ENCODE measurements at regions not wholly inside any gene's neighbourhood (a gene's known extent, or its start where the extent isn't known, plus 50 kb on each side); places are given as distances from the start of the nearest gene placed in this dataset.

DNA sequence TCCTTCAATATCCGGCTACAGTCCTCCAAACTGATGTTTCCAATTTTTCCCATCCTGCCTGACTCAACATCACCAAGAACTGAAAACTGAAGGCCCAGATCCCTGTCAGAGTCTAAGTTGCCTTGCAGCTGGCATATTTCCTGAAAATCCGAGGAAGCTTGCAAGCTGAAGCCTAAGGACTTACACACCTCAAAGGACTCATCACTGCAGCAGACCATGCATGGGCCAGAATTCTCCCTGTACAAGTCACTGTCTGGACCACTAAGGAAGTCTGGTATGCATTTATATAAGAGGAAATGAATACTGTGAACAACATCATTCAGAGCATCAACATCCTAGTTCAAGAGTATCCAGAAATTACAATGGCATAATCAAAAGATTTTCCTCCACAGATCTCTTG is 548.8 kb upstream of the MDFIC2 start:
- TF ChIP-seq, protein P1, sequence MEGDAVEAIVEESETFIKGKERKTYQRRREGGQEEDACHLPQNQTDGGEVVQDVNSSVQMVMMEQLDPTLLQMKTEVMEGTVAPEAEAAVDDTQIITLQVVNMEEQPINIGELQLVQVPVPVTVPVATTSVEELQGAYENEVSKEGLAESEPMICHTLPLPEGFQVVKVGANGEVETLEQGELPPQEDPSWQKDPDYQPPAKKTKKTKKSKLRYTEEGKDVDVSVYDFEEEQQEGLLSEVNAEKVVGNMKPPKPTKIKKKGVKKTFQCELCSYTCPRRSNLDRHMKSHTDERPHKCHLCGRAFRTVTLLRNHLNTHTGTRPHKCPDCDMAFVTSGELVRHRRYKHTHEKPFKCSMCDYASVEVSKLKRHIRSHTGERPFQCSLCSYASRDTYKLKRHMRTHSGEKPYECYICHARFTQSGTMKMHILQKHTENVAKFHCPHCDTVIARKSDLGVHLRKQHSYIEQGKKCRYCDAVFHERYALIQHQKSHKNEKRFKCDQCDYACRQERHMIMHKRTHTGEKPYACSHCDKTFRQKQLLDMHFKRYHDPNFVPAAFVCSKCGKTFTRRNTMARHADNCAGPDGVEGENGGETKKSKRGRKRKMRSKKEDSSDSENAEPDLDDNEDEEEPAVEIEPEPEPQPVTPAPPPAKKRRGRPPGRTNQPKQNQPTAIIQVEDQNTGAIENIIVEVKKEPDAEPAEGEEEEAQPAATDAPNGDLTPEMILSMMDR (IDR thresholded peaks at IDR 0.05; ENCODE audit: insufficient read depth, low read depth, low read length), result no peak
- DNase-seq (ENCODE audit: low read depth), result peak; percentile 14

DNA sequence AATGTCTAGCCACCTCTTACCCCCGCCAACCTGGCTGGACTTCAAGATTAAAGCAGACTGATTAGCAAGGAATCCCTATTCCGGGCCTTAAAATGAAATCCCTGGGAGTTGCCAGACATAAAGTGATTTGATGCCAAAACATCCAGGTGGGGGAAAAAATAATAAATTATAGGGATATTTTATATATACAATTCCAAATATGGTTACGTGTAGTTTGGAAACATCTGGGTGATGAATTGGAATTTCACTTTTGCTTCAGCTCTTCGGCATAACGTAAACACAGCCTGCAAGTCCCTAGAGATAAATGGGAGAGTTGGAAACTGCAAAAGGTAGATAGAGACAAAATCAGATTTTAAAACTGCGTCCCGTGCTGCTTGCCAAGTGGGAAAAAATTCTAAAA is 545.5 kb upstream of the MDFIC2 start:
- no peak overlapping the region for H3K4me3 ChIP-seq (ENCODE audit: low read depth, low read length)
- TF ChIP-seq, protein P1 (IDR thresholded peaks at IDR 0.05; ENCODE audit: insufficient read depth, low read depth, low read length), result no peak
- peak; percentile 17 for DNase-seq (ENCODE audit: low read depth)

More for the DNA sequence above, 548.8 kb upstream of the MDFIC2 start:
- no peak overlapping the region for H3K4me3 ChIP-seq (ENCODE audit: low read depth, low read length)

DNA sequence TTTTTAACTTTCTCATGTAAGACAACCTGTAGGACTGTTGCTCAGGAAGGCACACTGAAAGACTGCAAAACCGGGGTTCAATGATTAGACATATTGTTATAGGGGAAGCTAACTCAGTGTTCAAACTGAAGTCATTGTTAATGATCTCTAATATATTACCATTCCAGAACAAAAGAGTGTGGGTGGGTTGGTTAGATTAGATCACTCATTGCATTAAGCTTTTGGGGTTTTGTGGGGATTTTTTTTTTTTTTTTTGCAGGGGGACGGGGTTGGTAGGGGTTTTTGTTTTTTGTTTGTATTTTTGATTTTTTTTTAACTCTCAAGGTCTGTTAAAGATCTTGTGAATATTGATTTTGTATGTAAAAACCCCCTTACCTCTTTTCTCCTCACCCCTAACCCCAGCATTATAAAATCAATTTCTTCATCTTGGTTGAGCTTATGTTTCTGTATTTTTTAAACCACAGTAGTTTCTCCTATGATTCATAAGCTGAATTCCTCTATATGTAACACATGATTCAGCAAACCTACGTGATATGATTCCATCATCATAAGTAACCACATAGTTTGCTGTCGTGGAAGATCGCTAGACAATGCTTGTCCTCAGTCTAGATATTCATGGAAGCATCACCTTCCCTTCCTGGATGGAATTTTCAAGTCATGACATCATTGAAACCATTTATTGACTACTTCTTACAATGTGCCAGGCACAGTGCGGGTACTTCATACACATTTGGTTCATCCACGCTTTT is 544.1 kb upstream of the MDFIC2 start:
- TF ChIP-seq, protein P1 (IDR thresholded peaks at IDR 0.05; ENCODE audit: insufficient read depth, low read depth, low read length), result no peak
- H3K4me3 ChIP-seq (ENCODE audit: low read depth, low read length), result no peak overlapping the region
- peak; percentile 78 for DNase-seq (ENCODE audit: low read depth)

DNA sequence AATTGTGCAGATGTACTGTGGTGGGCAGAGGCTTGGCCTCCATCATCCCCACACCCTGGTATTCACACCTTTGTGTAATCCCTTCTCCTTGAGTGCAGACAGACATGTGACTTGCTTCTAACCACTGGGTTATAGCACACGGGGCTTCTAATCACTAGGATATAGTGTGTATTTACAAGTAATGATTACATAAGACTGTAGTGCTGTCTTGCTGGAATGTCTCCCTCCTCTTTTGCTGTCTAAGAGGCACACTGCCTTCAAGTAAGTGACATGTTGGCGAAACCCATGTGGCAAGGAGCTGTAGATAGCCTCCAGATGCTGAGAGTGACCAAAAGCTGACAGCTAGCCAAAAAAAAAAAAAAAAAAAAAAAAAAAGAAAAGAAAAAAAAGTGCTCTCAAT is 542.7 kb upstream of the MDFIC2 start:
- TF ChIP-seq, protein P1 (IDR thresholded peaks at IDR 0.05; ENCODE audit: insufficient read depth, low read depth, low read length), result no peak
- DNase-seq (ENCODE audit: low read depth), result peak; percentile 66
- no peak overlapping the region for H3K4me3 ChIP-seq (ENCODE audit: low read depth, low read length)

DNA sequence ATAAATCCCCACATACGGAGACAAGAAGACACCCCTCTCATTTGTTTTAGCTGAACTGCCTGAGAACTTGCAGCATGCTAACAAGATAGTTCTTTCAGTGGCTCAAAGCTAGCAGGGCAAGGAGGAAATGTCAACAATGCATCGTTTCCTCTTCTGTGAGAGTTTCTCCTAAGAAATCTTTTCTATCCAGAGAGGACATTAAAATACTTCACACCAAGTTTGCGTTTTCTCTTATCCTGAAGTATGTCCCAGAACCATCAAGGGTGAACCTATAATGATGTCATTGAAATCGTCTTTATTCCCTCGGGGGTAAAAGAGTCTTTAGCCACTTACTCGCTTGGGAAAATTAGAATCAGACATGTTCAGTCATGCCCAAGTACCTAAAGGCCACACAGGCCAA is 541.7 kb upstream of the MDFIC2 start:
- peak; percentile 9 for DNase-seq (ENCODE audit: low read depth)
- TF ChIP-seq, protein P1 (IDR thresholded peaks at IDR 0.05; ENCODE audit: insufficient read depth, low read depth, low read length), result no peak
- H3K4me3 ChIP-seq (ENCODE audit: low read depth, low read length), result no peak overlapping the region

DNA sequence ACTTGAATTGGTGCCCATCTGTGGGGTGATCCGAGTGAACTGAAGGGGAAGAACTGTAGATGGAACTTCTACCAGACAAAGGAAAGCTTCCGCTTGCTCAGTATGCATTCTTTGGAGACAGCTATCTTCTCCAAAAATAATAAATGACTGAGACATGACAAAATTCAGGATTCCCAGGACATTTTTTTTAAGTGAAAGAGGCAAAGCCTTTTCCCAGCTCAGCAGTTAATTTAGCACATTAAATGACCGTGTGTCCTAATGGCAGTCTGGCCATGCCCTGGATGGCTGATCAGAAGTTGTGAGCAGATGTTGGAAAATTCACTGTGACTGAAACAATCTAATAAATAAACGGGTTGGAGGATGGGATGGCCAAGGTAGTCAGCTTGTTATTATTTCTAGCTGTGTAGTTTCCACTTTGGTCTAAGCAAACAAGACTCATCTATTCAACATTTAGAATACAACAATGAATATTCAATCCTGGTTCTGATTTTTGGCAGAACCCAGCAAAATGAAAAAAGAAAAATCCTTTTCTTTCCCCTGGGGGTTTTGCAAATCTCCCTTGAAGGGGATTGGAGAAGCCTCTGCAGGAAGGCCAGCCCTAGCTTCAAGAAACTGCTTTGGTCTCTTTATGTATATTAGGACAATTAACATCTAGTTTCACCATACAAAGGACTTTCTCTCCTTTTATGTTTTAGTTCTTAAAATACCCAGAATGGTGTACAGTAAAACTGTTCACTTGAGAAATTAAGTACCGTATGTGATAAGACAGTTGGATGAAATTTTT is 540.9 kb upstream of the MDFIC2 start:
- H3K4me3 ChIP-seq (ENCODE audit: low read depth, low read length), result no peak overlapping the region
- no peak for DNase-seq (ENCODE audit: low read depth)
- TF ChIP-seq, protein P1 (IDR thresholded peaks at IDR 0.05; ENCODE audit: insufficient read depth, low read depth, low read length), result no peak

Data from fibroblast of villous mesenchyme (primary cell).